HepG2 (cell line): ENCODE measurements at regions not wholly inside any gene's neighbourhood (a gene's known extent, or its start where the extent isn't known, plus 50 kb on each side); places are given as distances from the start of the nearest gene placed in this dataset.

Experiments
- ATAC-seq: fragments of 200-7000 bp; cut with Tn5 transposase; 3 replicates; pipeline ENCODE4 v1.9.1; 2020; ENCODE audit warnings: mild to moderate bottlenecking, moderate library complexity
- BruUV-seq: library from RNA; stranded (reverse); fragments of 400-500 nt; replicated peaks from 2 replicates; lab custom pipeline; 2021; lab: Mats Ljungman, UMichigan
- CTCF ChIA-PET: fragments of 300-600 bp; formaldehyde crosslinking; extraction: SDS; loops from one replicate; lab custom pipeline; 2021; ENCODE audit warnings: low total read pairs, inconsistent platforms, low intra/inter-chr PET ratio; lab: Yijun Ruan, JAX
- POLR2A ChIA-PET: fragments of 350-600 bp; sonication (Branson Sonifier 250); formaldehyde crosslinking; loops from one replicate; lab custom pipeline; 2020; ENCODE audit warnings: antibody characterized with exemption, inconsistent platforms; lab: Yijun Ruan, JAX
- DNase-seq: peaks from one replicate; pipeline ENCODE4 v3.0.0-alpha.2; 2015; ENCODE audit warnings: low spot score
- FAIRE-seq: peaks from 3 replicates; lab custom pipeline; 2011; peaks lifted over from hg19 to GRCh38; lab: Jason Lieb, UNC
- H2AFZ ChIP-seq: one replicate; pipeline ENCODE4 v1.6.1; 2011; ENCODE audit warnings: low read length, inconsistent platforms
- H3K27ac ChIP-seq: fragments of 300-600 bp; 3 replicates; pipeline ENCODE4 v1.8.0; 2011; ENCODE audit warnings: mixed run types, mild to moderate bottlenecking, mixed read lengths, low read length, inconsistent platforms; ENCODE audit not compliant: insufficient read depth; ENCODE audit errors: extremely low read length
- H3K27me3 ChIP-seq, 2 experiments: fragments of 200-600 bp in 1 of 2; 2 replicates in 1 of 2; 3 replicates in 1 of 2; pipeline versions ENCODE4 v1.6.0 to v1.8.0; 2011; ENCODE audit warnings: low read length in 2 of 2, mild to moderate bottlenecking in 2 of 2, moderate library complexity in 2 of 2, inconsistent platforms in 1 of 2; ENCODE audit not compliant: insufficient read depth in 2 of 2, control insufficient read depth in 1 of 2
- H3K36me3 ChIP-seq, 2 experiments: fragments of 200-600 bp in 1 of 2; replicated peaks in 1 of 2; 2 replicates in 1 of 2; 3 replicates in 1 of 2; pipeline versions ENCODE4 v1.5.1 to v1.8.0; 2011; ENCODE audit warnings: low read length in 2 of 2, inconsistent platforms in 1 of 2; ENCODE audit not compliant: insufficient read depth in 2 of 2, control insufficient read depth in 1 of 2
- H3K4me1 ChIP-seq: 2 replicates; pipeline ENCODE4 v1.5.1; 2012; ENCODE audit warnings: low read length, inconsistent platforms; ENCODE audit not compliant: insufficient read depth
- H3K4me2 ChIP-seq: 2 replicates; pipeline ENCODE4 v1.6.0; 2011; ENCODE audit warnings: low read depth, low read length, inconsistent platforms
- H3K4me3 ChIP-seq, 3 experiments: fragments of 200-600 bp in 1 of 3; sonication (generic), shearing (Covaris generic) in 1 of 3; replicated peaks in 1 of 3; 2 replicates each; pipeline ENCODE4 v1.5.1; 2011 to 2016; ENCODE audit warnings: low read length in 3 of 3, inconsistent platforms in 2 of 3, low read depth in 2 of 3, mild to moderate bottlenecking in 2 of 3, control low read depth in 1 of 3, mixed read lengths in 1 of 3; ENCODE audit not compliant: insufficient read depth in 1 of 3
- H3K79me2 ChIP-seq: one replicate; pipeline ENCODE4 v1.6.1; 2011; ENCODE audit warnings: low read length, inconsistent platforms; ENCODE audit not compliant: insufficient read depth
- H3K9ac ChIP-seq: 2 replicates; pipeline ENCODE4 v1.6.0; 2011; ENCODE audit warnings: mild to moderate bottlenecking, low read depth, low read length, inconsistent platforms; ENCODE audit not compliant: insufficient read depth
- H3K9me3 ChIP-seq: 2 replicates; pipeline ENCODE4 v1.5.1; 2012; ENCODE audit warnings: mild to moderate bottlenecking, low read length
- H4K20me1 ChIP-seq: 2 replicates; pipeline ENCODE4 v1.6.0; 2011; ENCODE audit warnings: inconsistent platforms, mild to moderate bottlenecking, low read length, moderate library complexity; ENCODE audit not compliant: insufficient read depth
- FOXK2 ChIP-seq: fragments of 450-650 bp; IDR thresholded peaks from 2 replicates; pipeline ENCODE4 v1.6.1; 2016
- MAFK ChIP-seq, 2 experiments: IDR thresholded peaks in 1 of 2; conservative IDR thresholded peaks in 1 of 2; 2 replicates each; pipeline ENCODE4 v1.6.1; 2011; ENCODE audit warnings: improper control_type of control experiment in 2 of 2, low read length in 2 of 2
- ZNF263 ChIP-seq: sonication (generic); formaldehyde crosslinking; IDR thresholded peaks from 2 replicates; pipeline ENCODE4 v1.4.0; 2020; ENCODE audit warnings: missing genetic modification reagents
- ZNF556 ChIP-seq: sonication (generic); formaldehyde crosslinking; IDR thresholded peaks from 2 replicates; pipeline ENCODE4 v1.4.0; 2020; ENCODE audit warnings: mild to moderate bottlenecking, missing genetic modification reagents, borderline replicate concordance
- ZNF7 ChIP-seq: IDR thresholded peaks from 2 replicates; pipeline ENCODE4 v1.6.1; 2016; ENCODE audit warnings: missing biosample characterization, missing genetic modification reagents
- whole genome bisulfite sequencing: methylation state at CpG from one replicate; pipeline ENCODE4 v1.1.6; 2017; ENCODE audit warnings: low lambda C conversion rate; 5-methylcytosine and 5-hydroxymethylcytosine counted together
- in situ Hi-C: cut with HindIII; loops from 2 replicates; pipeline ENCODE4 v1.10.0; 2017; ENCODE audit warnings: low pct_unique_long_range_greater_than_20kb; ENCODE audit not compliant: extremely low pct_ligation_motif_present
- intact Hi-C: fragments of 100-400 bp; cut with micrococcal nuclease; formaldehyde crosslinking; loops from one replicate; pipeline ENCODE4 v1.10.0; 2022; ENCODE audit not compliant: unreplicated experiment
- TF ChIP-seq, protein P1 (sequence below): sonication (generic); formaldehyde crosslinking; conservative IDR thresholded peaks from 2 replicates; pipeline ENCODE4 v1.4.0; 2020; ENCODE audit warnings: missing genetic modification reagents
- TF ChIP-seq, protein P2 (sequence below): IDR thresholded peaks from 2 replicates; pipeline ENCODE4 v1.6.1; 2016; ENCODE audit warnings: missing genetic modification reagents, missing compliant biosample characterization
- TF ChIP-seq, protein P3 (sequence below): IDR thresholded peaks from 2 replicates; pipeline ENCODE4 v1.6.1; 2016; ENCODE audit warnings: missing biosample characterization, missing genetic modification reagents, low read depth

- FAIRE-seq (no peak), DNase-seq (no peak), ATAC-seq (no peak)
- no TSS peak for BruUV-seq
- Histone ChIP-seq H3K36me3 (no peaks in the 10 kb centered on the region), H2AFZ (no peak overlapping the region), H3K4me1 (no peaks in the 10 kb centered on the region), H3K79me2 (no peaks in the 10 kb centered on the region), H3K4me3 (no peak overlapping the region), H4K20me1 (no peaks in the 10 kb centered on the region), H3K27me3 (no peaks in the 10 kb centered on the region; a peak in 1 of 5 replicates), H3K27ac (no peak overlapping the region), H3K9me3 (no peaks in the 10 kb centered on the region), H3K4me2 (no peak overlapping the region), H3K9ac (no peak overlapping the region)
- ChIA-PET CTCF (no interaction called here), POLR2A (no interaction called here)
- 2% methylated on average over 4 of the region's 4 CpGs for WGBS
- intact Hi-C loops = loop anchor here (10.0 kb wide), 1 partner anchor 64 kb away; no protein-coding TSS in a partner anchor
- in situ Hi-C loops = no loop called here
- TF ChIP-seq, protein P1, sequence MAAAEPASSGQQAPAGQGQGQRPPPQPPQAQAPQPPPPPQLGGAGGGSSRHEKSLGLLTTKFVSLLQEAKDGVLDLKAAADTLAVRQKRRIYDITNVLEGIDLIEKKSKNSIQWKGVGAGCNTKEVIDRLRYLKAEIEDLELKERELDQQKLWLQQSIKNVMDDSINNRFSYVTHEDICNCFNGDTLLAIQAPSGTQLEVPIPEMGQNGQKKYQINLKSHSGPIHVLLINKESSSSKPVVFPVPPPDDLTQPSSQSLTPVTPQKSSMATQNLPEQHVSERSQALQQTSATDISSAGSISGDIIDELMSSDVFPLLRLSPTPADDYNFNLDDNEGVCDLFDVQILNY (CRISPR knock-in tag) = no peak
- TF ChIP-seq, protein P2, sequence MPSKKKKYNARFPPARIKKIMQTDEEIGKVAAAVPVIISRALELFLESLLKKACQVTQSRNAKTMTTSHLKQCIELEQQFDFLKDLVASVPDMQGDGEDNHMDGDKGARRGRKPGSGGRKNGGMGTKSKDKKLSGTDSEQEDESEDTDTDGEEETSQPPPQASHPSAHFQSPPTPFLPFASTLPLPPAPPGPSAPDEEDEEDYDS = no peak
Observed at GRCh38 chr1:87898431-87898830, 569.8 kb downstream of the LMO4 start.

DNA sequence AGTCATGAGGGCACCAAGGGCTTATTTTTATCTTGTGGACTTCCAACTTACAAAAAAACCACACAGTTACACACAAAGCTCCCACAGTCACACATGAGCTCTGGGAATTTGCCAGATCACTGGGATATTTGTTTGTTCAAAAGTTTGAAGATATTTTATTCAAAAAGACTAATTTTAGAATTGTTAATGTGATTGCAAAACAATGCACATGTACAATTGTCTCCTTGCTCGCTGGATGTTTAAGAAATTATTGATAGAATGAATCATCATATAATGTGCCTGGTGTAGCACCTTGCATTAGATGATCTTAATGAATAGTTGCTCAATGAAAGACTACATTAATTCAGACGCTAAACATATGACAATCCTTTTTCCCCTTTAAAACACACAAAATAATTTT is 570.3 kb downstream of the LMO4 start:
- 0% methylated on average over 2 of the region's 2 CpGs for WGBS
- no peaks in the 10 kb centered on the region for H3K9me3 ChIP-seq
- no peaks in the 10 kb centered on the region for H3K36me3 ChIP-seq
- BruUV-seq = no TSS peak
- CTCF ChIA-PET = no interaction called here
- no peak overlapping the region for H3K4me2 ChIP-seq
- H3K4me3 ChIP-seq = no peak overlapping the region
- H4K20me1 ChIP-seq = no peaks in the 10 kb centered on the region
- TF ChIP-seq ZNF7 (CRISPR knock-in tag) = no peak
- TF ChIP-seq FOXK2 = no peak
- TF ChIP-seq ZNF556 (CRISPR knock-in tag) = no peak
- TF ChIP-seq, protein P3, sequence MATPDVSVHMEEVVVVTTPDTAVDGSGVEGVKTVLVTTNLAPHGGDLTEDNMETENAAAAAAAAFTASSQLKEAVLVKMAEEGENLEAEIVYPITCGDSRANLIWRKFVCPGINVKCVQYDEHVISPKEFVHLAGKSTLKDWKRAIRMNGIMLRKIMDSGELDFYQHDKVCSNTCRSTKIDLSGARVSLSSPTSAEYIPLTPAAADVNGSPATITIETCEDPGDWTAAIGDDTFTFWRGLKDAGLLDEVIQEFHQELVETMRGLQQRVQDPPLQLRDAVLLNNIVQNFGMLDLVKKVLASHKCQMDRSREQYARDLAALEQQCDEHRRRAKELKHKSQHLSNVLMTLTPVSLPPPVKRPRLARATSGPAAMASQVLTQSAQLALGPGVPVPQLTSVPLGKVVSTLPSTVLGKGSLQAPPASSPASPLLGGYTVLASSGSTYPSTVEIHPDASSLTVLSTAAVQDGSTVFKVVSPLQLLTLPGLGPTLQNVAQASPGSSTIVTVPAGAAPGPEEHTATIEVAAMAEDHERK = no peak
- no peak for TF ChIP-seq ZNF263
- no peak for TF ChIP-seq MAFK (conservative IDR thresholded peaks at IDR 0.05 in 1 of 2, IDR thresholded peaks at IDR 0.05 in 1 of 2; ENCODE audit: low read length in 2 of 2)
- in situ Hi-C loops (no loop called here), intact Hi-C loops (loop anchor here (10.0 kb wide), 1 partner anchor 64 kb away; no protein-coding TSS in a partner anchor)
- no peak overlapping the region for H3K27ac ChIP-seq
- ATAC-seq (no peak), DNase-seq (no peak), FAIRE-seq (no peak)
- H3K27me3 ChIP-seq = no peaks in the 10 kb centered on the region; a peak in 1 of 5 replicates
- no peaks in the 10 kb centered on the region for H3K79me2 ChIP-seq
- H3K9ac ChIP-seq = no peak overlapping the region
- POLR2A ChIA-PET = no interaction called here
- H3K4me1 ChIP-seq = no peaks in the 10 kb centered on the region
- no peak overlapping the region for H2AFZ ChIP-seq
